ENCODE measurements at regions not wholly inside any gene's neighbourhood (a gene's known extent, or its start where the extent isn't known, plus 50 kb on each side); places are given as distances from the start of the nearest gene placed in this dataset.

- no peak for DNase-seq
These were observed 50.0 kb downstream of the PITPNM2 start for GRCh38 chr12:123100882-123101281.

GRCh38 chr12:123100450-123100849 lies 50.4 kb downstream of the PITPNM2 start:
- DNase-seq = no peak

DNA sequence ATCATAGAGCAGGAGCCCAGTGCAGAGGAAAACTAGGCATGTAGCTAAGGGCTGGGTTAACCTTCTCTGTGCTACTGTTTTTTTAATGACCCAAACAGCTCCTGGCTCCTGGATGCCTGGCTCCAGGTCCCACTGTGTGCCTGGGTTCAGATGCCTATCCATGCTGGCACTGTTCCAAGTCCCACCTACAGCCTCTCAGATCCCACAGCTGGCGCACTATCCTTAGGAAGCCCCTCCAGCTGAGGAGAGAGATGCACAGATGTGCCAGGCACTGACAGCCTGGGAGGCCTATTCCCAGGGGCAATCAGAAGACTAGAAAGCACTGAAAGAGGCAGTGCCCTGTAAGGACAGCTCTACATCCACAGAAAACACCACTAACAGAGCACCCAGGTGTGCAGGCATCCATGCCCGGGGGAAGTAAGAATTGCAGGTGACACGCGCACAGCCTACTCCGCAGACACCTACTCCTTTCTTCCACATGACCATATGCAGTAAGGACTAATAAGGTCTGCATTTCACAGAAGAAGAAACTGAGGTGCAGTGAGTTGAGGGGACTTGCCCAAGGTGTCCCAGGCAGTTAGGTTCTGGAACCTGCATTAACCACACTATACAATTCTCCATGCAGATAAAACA lies 51.2 kb downstream of the PITPNM2 start:
- DNase-seq = no peak

- no peak for DNase-seq
These were observed 52.1 kb downstream of the PITPNM2 start for GRCh38 chr12:123098780-123099179.

DNA sequence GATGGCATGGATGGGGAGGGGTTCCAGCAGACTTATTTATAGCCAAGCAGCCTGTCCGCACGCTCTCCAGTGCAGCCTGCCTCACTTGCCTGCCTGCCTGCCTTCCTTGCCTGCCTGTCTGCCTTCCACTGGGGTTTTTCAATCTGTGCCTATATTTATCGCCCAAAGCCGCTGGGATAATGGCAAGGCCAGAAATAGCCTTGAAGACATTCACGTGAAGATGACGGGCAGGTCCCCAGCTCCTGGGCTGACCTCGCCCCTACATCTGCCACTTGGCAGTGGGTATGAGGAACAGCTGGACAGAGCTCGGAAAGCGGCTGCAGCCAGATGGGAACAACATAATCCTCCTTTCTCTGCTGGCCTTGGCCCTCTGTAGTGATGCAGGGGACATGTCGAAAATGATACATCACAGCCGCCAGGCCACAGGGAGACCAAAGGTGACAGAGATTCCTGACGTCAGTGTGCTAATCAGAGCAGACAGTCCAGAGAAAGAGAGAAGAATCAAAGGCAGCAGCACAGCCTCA lies 53.3 kb downstream of the PITPNM2 start:
- DNase-seq = no peak

DNA sequence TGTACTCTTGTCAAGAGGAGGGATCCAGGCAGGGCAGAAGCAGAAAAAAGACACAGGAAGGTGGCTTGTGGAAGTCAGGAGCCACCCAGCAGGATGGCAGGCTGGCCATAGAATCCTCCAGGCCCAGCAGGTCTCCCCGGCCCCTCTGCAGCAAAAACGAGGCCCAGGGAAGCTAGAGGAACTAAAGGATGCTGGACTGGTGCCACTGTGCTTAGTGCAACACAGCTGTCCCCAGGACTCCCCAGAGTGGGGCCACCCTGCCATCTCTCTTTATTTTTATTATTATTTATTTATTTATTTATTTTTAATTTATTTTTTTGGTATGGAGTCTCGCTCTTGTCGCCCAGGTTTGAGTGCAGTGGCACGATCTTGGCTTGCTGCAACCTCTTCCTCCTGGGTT lies 54.1 kb downstream of the PITPNM2 start:
- no peak for DNase-seq

DNA sequence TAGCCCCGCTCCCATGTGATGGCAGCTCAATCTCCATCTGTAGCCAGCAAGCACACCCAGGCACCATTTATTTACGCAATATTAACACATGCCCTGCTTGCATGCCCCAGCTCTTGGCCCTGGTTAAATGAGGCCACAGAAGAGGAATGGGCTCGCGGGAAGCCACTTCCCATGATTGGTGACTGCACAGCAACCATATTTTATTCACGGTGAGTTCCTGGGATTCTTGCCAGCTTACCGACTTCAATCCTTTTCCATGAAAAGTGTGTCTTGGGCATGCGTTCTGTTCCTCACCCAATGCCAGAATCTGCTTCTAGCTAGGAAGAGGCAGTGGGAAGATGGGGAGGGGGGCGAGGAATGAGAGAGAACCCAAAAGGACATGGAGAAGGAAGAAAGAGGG lies 54.7 kb downstream of the PITPNM2 start:
- DNase-seq = no peak

DNA sequence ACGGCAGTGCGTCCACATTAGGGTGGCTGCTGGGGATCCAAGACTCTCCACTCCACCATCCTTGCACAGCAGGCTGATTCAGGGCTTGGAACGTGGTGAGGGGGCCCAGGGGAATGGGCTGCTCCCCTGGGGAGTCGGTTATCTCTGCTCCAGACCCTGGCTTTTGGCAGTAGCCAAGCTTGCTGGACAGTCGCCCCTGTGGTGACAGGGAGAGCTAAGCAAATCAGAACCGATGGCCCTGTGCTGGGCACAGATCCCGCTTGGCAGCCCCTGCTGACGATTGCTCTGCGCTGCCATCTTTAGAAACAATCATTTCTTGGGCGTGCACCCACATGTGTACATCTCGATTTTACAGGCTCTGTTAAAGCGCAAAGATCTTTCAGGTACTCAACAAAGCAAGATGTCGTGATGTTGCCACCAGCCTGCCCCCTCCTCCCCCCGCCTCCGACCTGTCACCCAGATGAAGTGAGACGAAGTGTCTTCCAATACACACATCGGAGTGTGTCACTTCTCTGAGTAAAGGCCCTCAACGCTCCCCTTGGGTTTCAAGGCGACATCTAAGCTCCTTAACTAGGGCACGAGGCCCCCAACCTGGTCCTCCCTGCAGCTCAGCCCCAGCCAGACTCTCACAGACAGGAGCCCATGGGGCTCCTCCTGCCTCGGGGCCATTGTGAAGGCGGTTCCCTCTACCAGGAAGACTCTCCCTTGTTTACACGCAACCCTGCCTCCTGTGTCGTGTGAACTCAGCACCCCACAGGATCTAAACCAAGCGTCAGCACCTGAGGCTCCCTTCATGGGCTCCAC lies 55.6 kb downstream of the PITPNM2 start:
- no peak for DNase-seq

DNA sequence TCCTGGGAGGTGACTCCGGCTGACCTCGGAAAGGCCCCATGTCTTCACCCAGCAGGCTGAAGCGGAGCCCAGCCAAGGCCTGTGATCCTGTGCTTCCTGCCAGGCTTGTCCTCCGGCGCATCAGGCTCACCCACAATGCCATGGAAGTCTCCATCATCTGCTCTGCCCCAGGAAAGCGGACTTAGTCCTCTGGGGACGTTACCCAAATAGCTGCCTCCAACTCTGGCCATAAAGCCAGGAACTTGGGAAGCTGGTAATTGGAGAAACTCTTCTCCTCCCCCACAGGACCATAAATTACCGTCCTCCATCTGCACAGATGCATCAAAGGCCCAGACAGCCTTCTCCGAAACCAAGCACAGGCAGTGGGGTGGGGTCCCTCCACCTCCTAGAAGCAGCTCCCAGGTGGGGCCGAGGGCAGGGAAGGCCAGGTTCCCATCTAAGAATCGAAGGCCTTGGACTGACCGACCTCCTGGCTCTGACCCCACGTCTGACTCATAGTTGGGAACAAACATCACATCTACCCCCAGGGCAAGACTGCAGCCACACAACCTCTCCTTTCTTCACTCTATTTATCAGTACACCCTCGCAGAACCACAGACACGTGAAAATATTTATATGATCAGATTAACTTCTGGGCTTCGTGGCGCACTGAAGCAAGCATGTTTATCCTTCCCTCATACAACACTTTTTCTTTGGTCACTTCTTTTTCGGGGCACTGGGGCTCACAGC lies 56.4 kb downstream of the PITPNM2 start:
- DNase-seq = no peak

DNA sequence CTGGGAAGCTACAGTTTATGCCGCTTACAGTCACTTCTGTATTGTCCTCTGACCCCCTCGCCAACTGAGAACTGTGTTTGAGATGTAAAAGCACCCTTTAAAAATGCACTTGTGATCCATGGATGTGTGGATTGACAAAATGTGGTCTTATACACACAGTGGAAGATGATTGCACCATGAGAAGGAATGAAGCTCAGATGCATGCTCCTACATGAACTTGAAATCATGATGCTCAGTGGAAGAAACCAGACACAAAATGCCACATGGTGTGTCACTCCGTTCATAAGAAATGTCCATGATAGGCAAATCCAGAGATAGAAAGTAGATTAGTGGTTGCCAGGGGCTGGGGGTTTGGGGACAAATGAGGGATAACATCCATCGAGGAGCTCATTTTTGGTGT lies 58.0 kb downstream of the PITPNM2 start:
- DNase-seq = no peak

GRCh38 chr12:123091230-123092150 lies 59.4 kb downstream of the PITPNM2 start:
- peak; percentile 37 to 45 (median 39) for DNase-seq

GRCh38 chr12:123089631-123090353 lies 61.1 kb downstream of the PITPNM2 start:
- DNase-seq = peak; percentile 68 to 87 (median 86)

DNA sequence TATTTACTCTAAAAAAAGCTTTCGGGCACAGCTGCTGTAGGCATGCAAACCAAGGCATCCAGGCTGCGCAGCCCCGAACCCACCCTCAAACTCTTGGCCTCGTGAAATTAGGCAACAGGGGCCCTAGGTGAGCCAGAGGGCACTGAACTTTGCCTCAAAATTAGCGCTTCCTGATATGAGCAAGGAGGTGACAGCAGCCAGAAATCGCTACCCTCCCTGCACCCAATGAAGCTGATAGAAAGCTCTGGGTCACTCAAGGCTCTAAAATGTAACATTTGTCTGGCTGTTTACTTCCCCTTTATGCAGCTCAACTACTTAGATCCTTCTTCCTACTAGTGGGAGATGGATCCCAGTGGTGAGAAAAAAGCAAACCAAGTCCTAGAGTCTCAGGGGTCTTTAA lies 61.8 kb downstream of the PITPNM2 start:
- peak; percentile 42 to 61 (median 54) for DNase-seq

- DNase-seq = peak; percentile 56 to 71 (median 57)
These were observed 65.0 kb downstream of the PITPNM2 start for GRCh38 chr12:123085730-123086487.

- no peak for DNase-seq
These were observed 65.8 kb downstream of the PITPNM2 start for GRCh38 chr12:123085066-123085465.

GRCh38 chr12:123083661-123084571 lies 67.0 kb downstream of the PITPNM2 start:
- no peak for DNase-seq

GRCh38 chr12:123080634-123081033 lies 70.3 kb downstream of the PITPNM2 start:
- no peak for DNase-seq

DNA sequence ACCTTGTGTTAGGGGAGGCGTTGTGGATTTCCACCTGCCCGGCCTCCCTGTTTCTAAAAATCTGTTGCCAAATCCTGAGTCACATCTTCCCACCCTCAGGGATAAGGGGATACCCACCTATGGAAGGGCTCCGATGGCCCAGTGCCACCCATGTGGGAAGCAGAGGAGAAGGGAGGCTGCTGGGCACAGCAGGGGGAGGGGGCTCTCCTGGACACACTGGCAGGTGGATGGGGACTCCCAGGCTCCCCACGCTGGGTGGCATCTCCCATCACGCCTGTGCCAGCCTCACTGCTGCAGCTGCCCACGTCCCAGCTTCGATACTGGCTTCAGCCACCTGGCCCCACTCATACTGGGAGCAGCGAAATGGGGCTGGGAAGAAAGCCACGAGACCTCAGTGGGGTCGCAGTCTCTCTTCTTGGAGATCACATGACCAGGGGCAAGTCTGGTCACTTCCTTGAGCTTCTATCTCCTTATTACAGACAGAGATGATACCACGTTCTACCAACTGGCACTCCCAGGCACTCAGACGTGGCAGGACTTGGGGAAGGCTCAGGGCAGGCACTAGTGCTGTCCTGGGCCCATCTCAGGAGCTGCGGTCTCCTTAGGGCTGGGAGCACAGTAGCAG lies 72.2 kb downstream of the PITPNM2 start:
- DNase-seq = no peak

DNA sequence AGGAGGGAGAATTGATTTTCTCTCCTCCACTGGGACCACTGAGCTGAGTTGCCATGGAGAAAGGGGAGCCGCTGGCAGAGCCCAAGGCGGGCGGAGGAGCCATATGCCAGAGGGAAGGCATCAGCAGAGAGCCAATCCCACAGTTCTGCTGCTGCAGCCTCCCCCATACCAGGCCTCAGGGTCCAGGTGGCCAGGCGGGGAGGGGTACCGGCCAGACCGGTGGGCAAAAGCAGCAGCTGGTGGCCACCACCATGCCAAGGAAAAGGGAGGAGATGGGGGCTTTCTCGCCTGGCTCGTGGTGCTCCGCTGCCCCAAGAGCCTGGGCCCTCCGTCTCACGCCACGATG lies 72.8 kb downstream of the PITPNM2 start:
- no peak for DNase-seq
